Immature natural killer cell (primary cell): ENCODE measurements at regions not wholly inside any gene's neighbourhood (a gene's known extent, or its start where the extent isn't known, plus 50 kb on each side); places are given as distances from the start of the nearest gene placed in this dataset.

Source experiments
- DNase-seq, 3 donors: peaks; one replicate each; pipeline ENCODE4 v3.0.0; 2022; ENCODE audit warnings: mixed read lengths in 1 of 3
- H3K27ac Mint-ChIP-seq, 6 donors: one replicate each; pipeline ENCODE4 v1.8.0; 2020; ENCODE audit warnings: mixed read lengths in 6 of 6, mild to moderate bottlenecking in 5 of 6, inconsistent platforms in 4 of 6, moderate library complexity in 3 of 6
- H3K27me3 Mint-ChIP-seq, 3 donors: one replicate each; pipeline ENCODE4 v1.8.0; 2020 to 2021; ENCODE audit warnings: low read depth in 3 of 3, mild to moderate bottlenecking in 3 of 3, mixed read lengths in 3 of 3, moderate library complexity in 3 of 3, inconsistent platforms in 1 of 3
- H3K36me3 Mint-ChIP-seq, 3 donors: one replicate each; pipeline ENCODE4 v1.8.0; 2020; ENCODE audit warnings: mixed read lengths in 3 of 3, inconsistent platforms in 2 of 3, mild to moderate bottlenecking in 2 of 3
- H3K4me1 Mint-ChIP-seq, 2 donors: one replicate each; pipeline ENCODE4 v1.8.0; 2020; ENCODE audit warnings: inconsistent platforms in 2 of 2, mild to moderate bottlenecking in 2 of 2, mixed read lengths in 2 of 2, moderate library complexity in 1 of 2
- H3K4me3 Mint-ChIP-seq, 5 donors: one replicate each; pipeline ENCODE4 v1.8.0; 2020; ENCODE audit warnings: mild to moderate bottlenecking in 5 of 5, mixed read lengths in 5 of 5, inconsistent platforms in 3 of 5, moderate library complexity in 3 of 5
- H3K9me3 Mint-ChIP-seq, 6 donors: one replicate each; pipeline ENCODE4 v1.8.0; 2020; ENCODE audit warnings: mild to moderate bottlenecking in 6 of 6, mixed read lengths in 6 of 6, inconsistent platforms in 4 of 6, moderate library complexity in 3 of 6

GRCh38 chr9:108515856-108516255, 339.9 kb downstream of the ACTL7B start:
- Mint-ChIP-seq H3K4me3 (no peak overlapping the region), H3K27me3 (peaks cover 0 to 2% (median 1%) of the 10 kb centered on the region in 3 donors), H3K9me3 (peaks cover 0 to 28% (median 3%) of the 10 kb centered on the region in 6 donors), H3K36me3 (no peaks in the 10 kb centered on the region), H3K4me1 (no peaks in the 10 kb centered on the region), H3K27ac (no peak overlapping the region)
- DNase-seq = no peak

DNA sequence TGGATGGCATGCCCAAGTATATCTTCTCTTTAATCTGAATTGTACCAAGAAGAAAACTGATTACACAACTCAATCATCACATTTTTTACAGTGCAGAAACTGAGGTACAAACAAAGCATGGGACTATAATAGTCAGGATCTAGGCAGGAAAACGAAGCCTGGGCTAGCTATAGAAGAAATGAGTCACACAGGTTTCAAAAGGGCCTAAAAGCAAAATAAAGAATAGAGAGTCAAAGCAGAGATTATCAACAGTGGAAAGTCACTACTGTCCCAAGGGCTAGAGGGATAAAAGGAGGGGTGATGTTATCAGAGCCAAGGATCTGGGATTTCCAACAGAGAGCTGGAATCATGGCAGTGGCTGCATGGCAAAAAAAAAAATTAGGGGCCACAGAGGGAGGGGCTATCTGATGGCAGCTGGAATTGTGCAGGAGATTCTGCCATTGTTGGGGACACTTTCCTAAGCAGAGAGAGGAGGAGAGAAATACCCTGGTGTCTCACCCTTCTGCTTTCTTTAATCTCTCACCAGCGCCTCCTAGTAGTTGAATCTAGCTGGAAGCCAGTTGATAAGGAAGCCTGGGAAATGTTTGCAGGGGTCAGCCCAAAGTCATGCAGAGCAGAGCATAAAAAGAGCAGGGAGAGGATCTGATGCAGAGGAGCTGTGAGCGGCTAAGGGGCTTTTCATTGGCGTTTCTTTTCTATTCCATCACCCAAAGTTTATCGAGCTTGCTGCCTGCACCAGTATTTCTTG, 343.2 kb downstream of the ACTL7B start:
- Mint-ChIP-seq H3K27ac (no peak overlapping the region), H3K36me3 (no peaks in the 10 kb centered on the region), H3K27me3 (peaks cover 0 to 2% (median 2%) of the 10 kb centered on the region in 3 donors), H3K9me3 (peaks cover 2 to 26% (median 4%) of the 10 kb centered on the region in 6 donors), H3K4me1 (no peaks in the 10 kb centered on the region), H3K4me3 (no peak overlapping the region)
- DNase-seq = no peak

DNA sequence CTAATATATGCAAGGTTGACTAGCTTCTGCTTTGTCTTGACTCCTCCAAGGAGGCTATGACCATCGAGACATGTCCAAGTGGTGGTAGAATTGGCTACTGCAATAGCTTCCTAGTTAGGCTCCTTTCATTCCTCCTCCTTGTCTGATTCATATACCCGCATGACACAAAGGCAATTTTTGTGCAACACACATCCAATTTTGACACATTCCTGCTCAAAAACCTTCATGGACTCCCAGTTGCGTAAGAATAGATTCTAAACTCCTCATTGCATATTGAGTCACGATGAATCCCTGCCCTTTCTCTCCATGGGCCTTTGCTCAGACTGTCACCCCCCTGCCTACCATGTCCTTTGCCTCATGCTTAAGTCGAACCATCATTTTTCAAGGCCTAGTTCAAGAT, 344.5 kb downstream of the ACTL7B start:
- no peaks in the 10 kb centered on the region for H3K4me1 Mint-ChIP-seq

GRCh38 chr9:108496846-108497245, 358.9 kb downstream of the ACTL7B start:
- peaks cover 0 to 4% (median 2%) of the 10 kb centered on the region in 3 donors for H3K27me3 Mint-ChIP-seq
- H3K4me1 Mint-ChIP-seq = no peaks in the 10 kb centered on the region
- peaks cover 0 to 5% (median 3%) of the 10 kb centered on the region in 3 donors for H3K36me3 Mint-ChIP-seq
- H3K4me3 Mint-ChIP-seq = no peak overlapping the region
- no peak for DNase-seq
- H3K9me3 Mint-ChIP-seq = peaks cover 7 to 41% (median 14%) of the 10 kb centered on the region in 6 donors
- no peak overlapping the region for H3K27ac Mint-ChIP-seq

More for the DNA sequence above, 344.5 kb downstream of the ACTL7B start:
- H3K27ac Mint-ChIP-seq = no peak overlapping the region
- DNase-seq = no peak
- H3K27me3 Mint-ChIP-seq = peaks cover 0 to 2% (median 2%) of the 10 kb centered on the region in 3 donors
- H3K36me3 Mint-ChIP-seq = no peaks in the 10 kb centered on the region
- peaks cover 0 to 26% (median 4%) of the 10 kb centered on the region in 6 donors for H3K9me3 Mint-ChIP-seq
- no peak overlapping the region for H3K4me3 Mint-ChIP-seq

DNA sequence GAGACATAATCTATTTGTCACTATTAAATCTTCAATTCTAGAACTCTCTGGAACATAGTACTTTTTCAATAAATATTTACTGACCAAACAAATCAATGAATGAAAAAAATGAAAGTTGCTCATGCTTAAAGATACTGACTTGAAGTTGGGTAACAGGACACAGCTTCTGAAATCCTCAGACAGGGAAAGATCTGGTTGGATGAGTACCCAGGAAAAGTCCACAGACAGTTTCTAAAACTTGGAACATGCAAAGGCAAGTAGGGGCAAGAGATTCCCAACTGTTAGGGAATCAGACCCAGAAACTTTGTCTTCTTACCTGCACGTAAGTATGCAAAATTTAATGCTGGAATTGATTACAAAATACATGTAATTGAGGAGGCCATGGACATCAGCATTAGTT, 366.2 kb downstream of the ACTL7B start:
- Mint-ChIP-seq H3K36me3 (no peaks in the 10 kb centered on the region), H3K27ac (no peak overlapping the region), H3K9me3 (peaks cover 0 to 14% (median 7%) of the 10 kb centered on the region in 6 donors), H3K27me3 (peaks cover 0 to 4% (median 2%) of the 10 kb centered on the region in 3 donors), H3K4me1 (no peaks in the 10 kb centered on the region), H3K4me3 (no peak overlapping the region)
- no peak for DNase-seq

- H3K27ac Mint-ChIP-seq = no peak overlapping the region
- H3K4me3 Mint-ChIP-seq = no peak overlapping the region
These were observed 369.0 kb downstream of the ACTL7B start for GRCh38 chr9:108486831-108487230.

GRCh38 chr9:108484468-108484867, 371.3 kb downstream of the ACTL7B start:
- DNase-seq = no peak
- H3K27ac Mint-ChIP-seq = no peak overlapping the region
- no peaks in the 10 kb centered on the region for H3K4me1 Mint-ChIP-seq
- no peaks in the 10 kb centered on the region for H3K36me3 Mint-ChIP-seq
- peaks cover 0 to 4% (median 2%) of the 10 kb centered on the region in 3 donors for H3K27me3 Mint-ChIP-seq
- H3K4me3 Mint-ChIP-seq = no peak overlapping the region
- H3K9me3 Mint-ChIP-seq = peaks cover 0 to 7% (median 4%) of the 10 kb centered on the region in 6 donors

More at GRCh38 chr9:108486831-108487230, 369.0 kb downstream of the ACTL7B start:
- Mint-ChIP-seq H3K4me1 (no peaks in the 10 kb centered on the region), H3K27me3 (peaks cover 0 to 4% (median 2%) of the 10 kb centered on the region in 3 donors), H3K9me3 (peaks cover 0 to 12% (median 6%) of the 10 kb centered on the region in 6 donors), H3K36me3 (no peaks in the 10 kb centered on the region)
- DNase-seq = no peak

DNA sequence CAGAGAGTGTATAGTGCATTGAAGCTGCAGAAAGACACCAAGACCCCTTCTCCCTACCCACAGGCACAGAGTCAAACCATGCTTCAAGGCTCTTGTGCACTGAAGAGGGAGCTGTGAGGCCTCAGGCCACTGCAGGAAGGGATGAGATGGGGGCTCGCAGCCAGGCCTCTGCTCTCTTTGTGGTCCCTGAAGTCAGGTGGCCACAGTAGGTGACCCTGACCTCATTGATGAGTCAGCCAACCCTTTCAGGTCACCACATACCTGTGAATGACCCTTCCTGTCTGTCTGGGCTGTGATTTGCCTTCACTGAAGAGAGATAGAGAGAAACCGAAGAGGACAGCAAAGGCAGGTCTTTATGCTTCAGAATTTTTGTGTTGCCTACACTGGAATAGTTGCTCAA, 372.1 kb downstream of the ACTL7B start:
- Mint-ChIP-seq H3K9me3 (peaks cover 0 to 5% (median 4%) of the 10 kb centered on the region in 6 donors), H3K27me3 (peaks cover 0 to 4% (median 2%) of the 10 kb centered on the region in 3 donors), H3K4me3 (no peak overlapping the region), H3K36me3 (no peaks in the 10 kb centered on the region), H3K4me1 (no peaks in the 10 kb centered on the region), H3K27ac (no peak overlapping the region)
- DNase-seq = no peak

DNA sequence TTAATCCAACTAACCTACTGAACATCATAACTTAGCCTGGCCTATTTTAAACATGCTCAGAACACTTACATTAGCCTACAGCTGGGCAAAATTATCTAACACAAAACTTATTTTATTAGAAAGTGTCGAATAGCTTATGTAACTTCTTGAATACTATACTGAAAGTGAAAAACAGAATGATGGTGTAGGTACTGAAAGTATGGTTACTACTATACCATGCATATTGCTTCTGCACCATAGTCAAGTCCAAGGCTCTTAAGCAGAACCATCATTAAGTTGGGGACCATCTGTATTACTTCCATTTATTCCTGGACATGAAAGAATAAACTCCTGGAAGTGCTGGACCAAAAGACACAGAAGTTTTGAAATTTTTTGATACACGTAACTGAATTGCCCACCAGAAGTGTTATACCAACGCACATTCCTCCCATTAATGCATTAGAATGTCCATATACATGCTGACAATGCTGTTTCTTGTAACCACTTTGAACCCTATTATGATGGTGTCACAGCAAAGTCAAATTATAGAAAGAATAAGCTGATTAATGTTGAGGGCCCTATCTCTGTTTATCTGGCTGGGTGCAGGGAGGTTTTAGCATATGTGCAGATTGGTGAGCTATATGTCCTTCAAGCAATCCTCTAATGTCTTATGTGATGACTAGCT, 375.7 kb downstream of the ACTL7B start:
- DNase-seq = no peak
- Mint-ChIP-seq H3K4me3 (no peak overlapping the region), H3K27ac (no peak overlapping the region), H3K4me1 (no peaks in the 10 kb centered on the region), H3K27me3 (peaks cover 0 to 2% (median 0%) of the 10 kb centered on the region in 3 donors), H3K9me3 (peaks cover 0 to 9% (median 2%) of the 10 kb centered on the region in 6 donors), H3K36me3 (no peaks in the 10 kb centered on the region)

- peaks cover 0 to 2% (median 0%) of the 10 kb centered on the region in 3 donors for H3K27me3 Mint-ChIP-seq
- no peak for DNase-seq
- no peaks in the 10 kb centered on the region for H3K4me1 Mint-ChIP-seq
- no peaks in the 10 kb centered on the region for H3K36me3 Mint-ChIP-seq
- H3K4me3 Mint-ChIP-seq = no peak overlapping the region
- peaks cover 0 to 8% (median 2%) of the 10 kb centered on the region in 6 donors for H3K9me3 Mint-ChIP-seq
- no peak overlapping the region for H3K27ac Mint-ChIP-seq
These were observed 377.1 kb downstream of the ACTL7B start for GRCh38 chr9:108478431-108479332.

DNA sequence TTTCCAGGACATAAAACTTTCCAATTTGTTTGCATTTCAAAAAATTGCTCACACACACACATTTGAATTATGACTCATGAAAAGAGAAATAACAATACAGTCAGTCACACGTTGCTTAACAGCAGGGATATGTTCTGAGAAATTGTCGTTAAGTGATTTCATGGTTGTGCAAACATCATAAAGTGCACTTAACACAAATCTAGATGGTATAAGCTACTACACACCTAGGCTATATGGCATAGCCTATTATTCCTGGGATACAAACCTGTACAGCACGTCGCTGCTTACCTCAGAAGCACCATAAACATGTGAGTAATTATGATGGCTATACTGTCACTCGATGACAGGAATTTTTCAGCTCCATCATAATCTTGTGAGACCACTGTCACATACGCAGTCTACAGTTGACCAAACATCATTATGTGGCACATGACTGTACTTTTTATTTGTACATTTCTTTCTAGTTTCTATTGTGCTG, 378.2 kb downstream of the ACTL7B start:
- H3K27ac Mint-ChIP-seq = no peak overlapping the region
- no peaks in the 10 kb centered on the region for H3K4me1 Mint-ChIP-seq
- no peak overlapping the region for H3K4me3 Mint-ChIP-seq
- no peak for DNase-seq
- H3K27me3 Mint-ChIP-seq = peaks cover 0 to 2% (median 0%) of the 10 kb centered on the region in 3 donors
- peaks cover 0 to 13% (median 2%) of the 10 kb centered on the region in 6 donors for H3K9me3 Mint-ChIP-seq
- H3K36me3 Mint-ChIP-seq = no peaks in the 10 kb centered on the region

GRCh38 chr9:108476574-108476973, 379.2 kb downstream of the ACTL7B start:
- H3K9me3 Mint-ChIP-seq = peaks cover 0 to 17% (median 2%) of the 10 kb centered on the region in 6 donors
- peaks cover 0 to 2% (median 0%) of the 10 kb centered on the region in 3 donors for H3K27me3 Mint-ChIP-seq
- H3K36me3 Mint-ChIP-seq = no peaks in the 10 kb centered on the region
- H3K4me3 Mint-ChIP-seq = no peak overlapping the region
- no peaks in the 10 kb centered on the region for H3K4me1 Mint-ChIP-seq
- no peak overlapping the region for H3K27ac Mint-ChIP-seq
- DNase-seq = no peak

DNA sequence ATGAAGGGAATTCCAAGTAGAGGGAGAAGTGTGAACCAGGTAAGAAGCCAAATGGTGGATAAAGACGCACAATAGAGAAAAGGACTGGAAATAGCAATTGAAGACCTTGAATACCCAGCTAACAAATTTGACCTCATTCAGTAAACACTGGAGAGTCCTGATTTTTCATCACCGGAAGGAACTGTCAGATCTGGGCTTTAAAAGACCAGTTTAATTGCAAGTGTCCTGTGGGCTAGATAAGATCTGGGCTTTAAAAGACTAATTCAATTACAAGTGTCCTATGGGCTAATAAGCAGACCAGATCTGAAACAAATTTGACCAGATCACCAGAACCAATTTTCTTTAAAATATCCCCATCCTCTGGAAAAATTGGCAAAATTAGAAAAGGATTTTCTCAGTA, 380.0 kb downstream of the ACTL7B start:
- no peak for DNase-seq
- Mint-ChIP-seq H3K36me3 (no peaks in the 10 kb centered on the region), H3K27ac (no peak overlapping the region), H3K4me1 (no peaks in the 10 kb centered on the region), H3K27me3 (peaks cover 0 to 2% (median 0%) of the 10 kb centered on the region in 3 donors), H3K9me3 (peaks cover 0 to 19% (median 2%) of the 10 kb centered on the region in 6 donors), H3K4me3 (no peak overlapping the region)
